WTC11 (cell line): ENCODE measurements at regions not wholly inside any gene's neighbourhood (a gene's known extent, or its start where the extent isn't known, plus 50 kb on each side); places are given as distances from the start of the nearest gene placed in this dataset.

Source experiments
- CBFB ChIP-seq: sonication (generic); formaldehyde crosslinking; IDR thresholded peaks from 2 replicates; pipeline ENCODE4 v1.8.1; 2022; ENCODE audit warnings: mild to moderate bottlenecking, low read depth, missing genetic modification reagents
- ETV6 ChIP-seq: sonication (generic); formaldehyde crosslinking; IDR thresholded peaks from 2 replicates; pipeline ENCODE4 v1.8.1; 2022; ENCODE audit warnings: mild to moderate bottlenecking, missing genetic modification reagents
- USF2 ChIP-seq: sonication (generic); formaldehyde crosslinking; IDR thresholded peaks from 2 replicates; pipeline ENCODE4 v1.8.1; 2023; ENCODE audit warnings: mild to moderate bottlenecking, missing genetic modification reagents, moderate library complexity

DNA sequence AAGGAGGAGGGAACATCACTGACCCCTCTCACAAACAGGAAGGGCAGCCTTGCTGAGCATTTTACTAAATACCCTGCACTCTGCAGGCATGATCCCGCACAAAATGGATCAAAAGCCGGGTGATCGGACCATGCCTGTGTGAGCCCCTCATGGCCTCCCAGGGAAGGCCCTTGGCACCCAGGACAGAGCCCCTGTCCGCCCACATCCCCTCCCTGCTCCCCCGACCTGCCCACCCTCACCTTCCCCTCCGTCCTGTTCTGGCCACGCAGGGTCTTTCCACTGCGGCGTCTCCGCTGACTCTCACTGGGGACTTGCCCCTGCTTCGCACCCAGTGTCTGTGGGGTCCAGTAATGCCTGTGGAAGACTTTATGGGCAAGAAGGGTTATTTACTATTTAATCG lies 105.0 kb downstream of the HMX1 start:
- no peak for TF ChIP-seq USF2
- TF ChIP-seq ETV6 (CRISPR knock-in tag) = no peak
- TF ChIP-seq CBFB (CRISPR knock-in tag) = no peak
